Sigmoid colon (tissue), 6 donors: ENCODE measurements at regions not wholly inside any gene's neighbourhood (a gene's known extent, or its start where the extent isn't known, plus 50 kb on each side); places are given as distances from the start of the nearest gene placed in this dataset.

Source experiments
- DNase-seq: peaks from one replicate; pipeline ENCODE4 v3.0.0-alpha.2; 2019
- H3K27ac ChIP-seq, 4 donors: fragments of 200-600 bp; sonication (generic); one replicate each; pipeline ENCODE4 v1.5.1; 2016 to 2019; ENCODE audit warnings: mild to moderate bottlenecking in 1 of 4
- H3K27me3 ChIP-seq, 3 donors: fragments of 200-600 bp; sonication (generic); one replicate each; pipeline ENCODE4 v1.5.1; 2019; ENCODE audit warnings: mild to moderate bottlenecking in 1 of 3
- H3K36me3 ChIP-seq, 4 donors: fragments of 200-600 bp; sonication (generic); one replicate each; pipeline ENCODE4 v1.5.1; 2016 to 2019
- H3K4me1 ChIP-seq, 4 donors: fragments of 200-600 bp; sonication (generic); one replicate each; pipeline ENCODE4 v1.5.1; 2017 to 2019
- H3K4me3 ChIP-seq, 4 donors: fragments of 200-600 bp; sonication (generic); one replicate each; pipeline ENCODE4 v1.5.1; 2017 to 2019; ENCODE audit warnings: mild to moderate bottlenecking in 2 of 4, moderate library complexity in 1 of 4
- H3K9me3 ChIP-seq, 4 donors: fragments of 200-600 bp in 3 of 4; sonication (generic) in 3 of 4; one replicate each; pipeline versions ENCODE4 v1.5.1 to v1.6.1; 2013 to 2019
- EP300 ChIP-seq, 4 donors: sonication (generic); formaldehyde crosslinking; IDR thresholded peaks; one replicate each; pipeline ENCODE4 v1.6.1; 2017; ENCODE audit warnings: antibody characterized with exemption in 4 of 4
- POLR2A ChIP-seq, 2 donors: fragments of 450-650 bp; IDR thresholded peaks; one replicate each; pipeline ENCODE4 v1.6.1; 2016; ENCODE audit warnings: antibody characterized with exemption in 2 of 2, mild to moderate bottlenecking in 2 of 2, moderate library complexity in 2 of 2
- POLR2AphosphoS5 ChIP-seq, 4 donors: sonication (generic); formaldehyde crosslinking; IDR thresholded peaks; one replicate each; pipeline ENCODE4 v1.6.1; 2017; ENCODE audit warnings: antibody characterized with exemption in 4 of 4
- WGBS, 2 donors: extraction: QIAGEN DNeasy Blood & Tissue Kit; methylation state at CpG; one replicate each; pipeline ENCODE4 v1.1.7; 2013; 5-methylcytosine and 5-hydroxymethylcytosine counted together
- intact Hi-C: fragments of 100-400 bp; cut with DNase I; formaldehyde crosslinking; loops from one replicate; pipeline ENCODE4 v1.15.1; 2023
- TF ChIP-seq, protein P1 (sequence below), 4 experiments: fragments of 450-650 bp in 3 of 4; fragments of 200-600 bp in 1 of 4; IDR thresholded peaks; one replicate each; pipeline ENCODE4 v1.5.1; 2016 to 2019; ENCODE audit warnings: antibody characterized with exemption in 4 of 4, mild to moderate bottlenecking in 3 of 4, moderate library complexity in 2 of 4
- donor health status: healthy with polysubstance abuse.
- donor health status: healthy.

- Histone ChIP-seq H3K4me1 (no peaks in the 10 kb centered on the region), H3K27me3 (no peaks in the 10 kb centered on the region), H3K36me3 (no peaks in the 10 kb centered on the region), H3K4me3 (no peak overlapping the region), H3K27ac (no peak overlapping the region), H3K9me3 (no peaks in the 10 kb centered on the region)
- WGBS, 2 donors, result 93% methylated on average over 4 of the region's 4 CpGs
- no peak for DNase-seq
- intact Hi-C loops, result no loop called here
- TF ChIP-seq EP300 (IDR thresholded peaks at IDR 0.05) (no peak), POLR2AphosphoS5 (IDR thresholded peaks at IDR 0.05) (no peak), POLR2A (IDR thresholded peaks at IDR 0.05) (no peak)
- TF ChIP-seq, protein P1, sequence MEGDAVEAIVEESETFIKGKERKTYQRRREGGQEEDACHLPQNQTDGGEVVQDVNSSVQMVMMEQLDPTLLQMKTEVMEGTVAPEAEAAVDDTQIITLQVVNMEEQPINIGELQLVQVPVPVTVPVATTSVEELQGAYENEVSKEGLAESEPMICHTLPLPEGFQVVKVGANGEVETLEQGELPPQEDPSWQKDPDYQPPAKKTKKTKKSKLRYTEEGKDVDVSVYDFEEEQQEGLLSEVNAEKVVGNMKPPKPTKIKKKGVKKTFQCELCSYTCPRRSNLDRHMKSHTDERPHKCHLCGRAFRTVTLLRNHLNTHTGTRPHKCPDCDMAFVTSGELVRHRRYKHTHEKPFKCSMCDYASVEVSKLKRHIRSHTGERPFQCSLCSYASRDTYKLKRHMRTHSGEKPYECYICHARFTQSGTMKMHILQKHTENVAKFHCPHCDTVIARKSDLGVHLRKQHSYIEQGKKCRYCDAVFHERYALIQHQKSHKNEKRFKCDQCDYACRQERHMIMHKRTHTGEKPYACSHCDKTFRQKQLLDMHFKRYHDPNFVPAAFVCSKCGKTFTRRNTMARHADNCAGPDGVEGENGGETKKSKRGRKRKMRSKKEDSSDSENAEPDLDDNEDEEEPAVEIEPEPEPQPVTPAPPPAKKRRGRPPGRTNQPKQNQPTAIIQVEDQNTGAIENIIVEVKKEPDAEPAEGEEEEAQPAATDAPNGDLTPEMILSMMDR (IDR thresholded peaks at IDR 0.05), result no peak
Measured at GRCh38 chr17:13989138-13989537, 80.2 kb upstream of the COX10 start.

DNA sequence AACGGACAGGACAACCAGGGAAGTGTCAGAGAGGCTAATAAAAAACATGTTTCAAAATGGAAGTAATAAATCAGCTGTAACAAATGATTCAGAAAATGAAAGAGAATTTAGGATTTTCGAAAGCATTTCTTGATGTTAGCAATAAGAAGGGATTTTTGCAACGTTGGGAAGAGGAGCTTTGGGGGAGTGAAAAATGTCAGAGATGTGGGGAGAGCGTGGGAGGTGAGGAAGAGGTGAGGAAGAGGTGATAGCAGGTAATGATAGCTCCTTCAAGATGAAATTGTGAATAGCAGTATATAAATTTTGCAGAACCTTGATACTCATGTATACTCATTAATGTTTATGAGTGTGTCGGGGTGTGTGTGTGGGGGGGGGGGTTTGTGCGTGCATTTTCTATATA is 76.2 kb upstream of the COX10 start:
- Histone ChIP-seq H3K27me3 (no peaks in the 10 kb centered on the region), H3K36me3 (no peaks in the 10 kb centered on the region), H3K27ac (no peak overlapping the region), H3K4me1 (peaks cover 0 to 8% (median 4%) of the 10 kb centered on the region in 4 donors), H3K4me3 (no peak overlapping the region), H3K9me3 (no peaks in the 10 kb centered on the region)
- intact Hi-C loops, result no loop called here
- DNase-seq, result no peak
- WGBS, 2 donors, result 75 to 89% methylated on average over 6 of the region's 6 CpGs
- no peak for TF ChIP-seq POLR2AphosphoS5 (IDR thresholded peaks at IDR 0.05)
- TF ChIP-seq POLR2A (IDR thresholded peaks at IDR 0.05), result no peak
- TF ChIP-seq EP300 (IDR thresholded peaks at IDR 0.05), result no peak

- peaks cover 0 to 8% (median 4%) of the 10 kb centered on the region in 4 donors for H3K4me1 ChIP-seq
- no peak for TF ChIP-seq POLR2A (IDR thresholded peaks at IDR 0.05)
- TF ChIP-seq EP300 (IDR thresholded peaks at IDR 0.05), result no peak
- TF ChIP-seq, protein P1 (IDR thresholded peaks at IDR 0.05), result no peak
- no peak for TF ChIP-seq POLR2AphosphoS5 (IDR thresholded peaks at IDR 0.05)
- no peak overlapping the region for H3K27ac ChIP-seq
- no peak for DNase-seq
- no peaks in the 10 kb centered on the region for H3K27me3 ChIP-seq
- WGBS, 2 donors, result 93 to 94% methylated on average over 6 of the region's 6 CpGs
- intact Hi-C loops, result no loop called here
- H3K9me3 ChIP-seq, result no peaks in the 10 kb centered on the region
- no peaks in the 10 kb centered on the region for H3K36me3 ChIP-seq
- no peak overlapping the region for H3K4me3 ChIP-seq
Measured at GRCh38 chr17:13994050-13994449, 75.3 kb upstream of the COX10 start.

DNA sequence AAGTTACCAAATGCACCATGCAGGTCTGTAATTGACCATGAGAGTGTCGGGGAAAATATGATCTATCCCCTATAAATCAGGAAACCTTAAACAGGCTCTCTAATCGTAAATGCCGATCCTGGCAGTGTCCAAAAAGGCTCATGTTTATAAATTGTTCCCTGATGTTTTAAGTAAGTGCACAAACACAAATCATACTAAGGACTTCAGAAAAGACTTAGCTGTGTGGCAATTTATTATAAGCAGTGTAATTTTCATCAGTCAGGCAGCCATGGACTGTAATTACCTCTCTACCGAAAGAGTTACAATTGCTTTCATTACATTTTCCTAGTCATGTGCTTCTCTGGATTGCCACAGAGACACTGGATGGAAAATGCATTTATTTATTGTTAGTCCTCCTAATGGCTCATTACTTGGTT is 73.4 kb upstream of the COX10 start:
- TF ChIP-seq EP300 (IDR thresholded peaks at IDR 0.05), result no peak
- TF ChIP-seq POLR2AphosphoS5 (IDR thresholded peaks at IDR 0.05), result no peak
- no peak for TF ChIP-seq POLR2A (IDR thresholded peaks at IDR 0.05)
- TF ChIP-seq, protein P1 (IDR thresholded peaks at IDR 0.05), result no peak
- H3K27ac ChIP-seq, result no peak overlapping the region
- H3K9me3 ChIP-seq, result no peaks in the 10 kb centered on the region
- no peaks in the 10 kb centered on the region for H3K27me3 ChIP-seq
- WGBS, 2 donors, result 66 to 80% methylated on average over 4 of the region's 4 CpGs
- no peak overlapping the region for H3K4me3 ChIP-seq
- DNase-seq, result no peak
- intact Hi-C loops, result no loop called here
- H3K36me3 ChIP-seq, result no peaks in the 10 kb centered on the region
- peaks cover 0 to 8% (median 4%) of the 10 kb centered on the region in 4 donors for H3K4me1 ChIP-seq

DNA sequence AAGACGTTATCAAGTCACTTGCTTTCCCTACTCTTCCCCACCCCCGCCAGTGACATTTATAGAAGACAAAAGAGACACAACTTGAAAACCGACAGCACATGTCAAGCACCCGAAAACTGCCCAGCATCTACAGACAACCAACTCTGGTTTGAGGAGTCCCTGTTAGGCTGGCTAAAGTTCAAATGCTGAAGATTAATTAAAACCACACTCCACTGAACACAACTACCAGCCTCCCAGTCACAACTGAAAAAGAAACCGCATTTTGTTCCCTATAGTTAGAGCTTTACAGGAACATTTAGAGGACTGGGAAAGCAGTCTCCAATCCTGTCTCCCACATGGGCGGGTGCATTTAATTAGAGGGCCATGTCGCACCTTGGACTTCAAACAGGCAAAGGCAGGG is 73.0 kb upstream of the COX10 start:
- no peaks in the 10 kb centered on the region for H3K36me3 ChIP-seq
- 77 to 85% methylated on average over 7 of the region's 7 CpGs for WGBS, 2 donors

More for the DNA sequence above, 73.0 kb upstream of the COX10 start:
- Histone ChIP-seq H3K9me3 (no peaks in the 10 kb centered on the region), H3K4me1 (peaks cover 0 to 8% (median 4%) of the 10 kb centered on the region in 4 donors), H3K27me3 (no peaks in the 10 kb centered on the region), H3K27ac (no peak overlapping the region), H3K4me3 (no peak overlapping the region)
- intact Hi-C loops, result no loop called here
- TF ChIP-seq POLR2A (IDR thresholded peaks at IDR 0.05) (no peak), POLR2AphosphoS5 (IDR thresholded peaks at IDR 0.05) (no peak), EP300 (IDR thresholded peaks at IDR 0.05) (no peak)
- TF ChIP-seq, protein P1 (IDR thresholded peaks at IDR 0.05), result no peak
- no peak for DNase-seq
